Liver (tissue), 3 donors: ENCODE measurements at regions not wholly inside any gene's neighbourhood (a gene's known extent, or its start where the extent isn't known, plus 50 kb on each side); places are given as distances from the start of the nearest gene placed in this dataset.

Experiments
- CTCF ChIP-seq: fragments of 150-350 bp; IDR thresholded peaks from 2 replicates; pipeline ENCODE4 v1.5.1; 2017; ENCODE audit warnings: improper control_type of control experiment, low read depth, low read length; ENCODE audit not compliant: missing input control
- FOXA1 ChIP-seq: IDR thresholded peaks from 2 replicates; pipeline ENCODE4 v1.6.1; 2016; ENCODE audit warnings: antibody characterized with exemption
- GABPA ChIP-seq, 2 donors: IDR thresholded peaks in 1 of 2; conservative IDR thresholded peaks in 1 of 2; 2 replicates each; pipeline ENCODE4 v1.6.1; 2016; ENCODE audit warnings: antibody characterized with exemption in 2 of 2, mild to moderate bottlenecking in 1 of 2, moderate library complexity in 1 of 2
- JUND ChIP-seq, 2 donors: IDR thresholded peaks; 2 replicates each; pipeline ENCODE4 v1.6.1; 2016; ENCODE audit warnings: antibody characterized with exemption in 2 of 2
- MAX ChIP-seq: IDR thresholded peaks from 2 replicates; pipeline ENCODE4 v1.6.1; 2016; ENCODE audit warnings: antibody characterized with exemption
- NR2F2 ChIP-seq: IDR thresholded peaks from 2 replicates; pipeline ENCODE4 v1.6.1; 2016; ENCODE audit warnings: antibody characterized with exemption
- RAD21 ChIP-seq, 2 donors: IDR thresholded peaks; 2 replicates each; pipeline ENCODE4 v1.6.1; 2016; ENCODE audit warnings: antibody characterized with exemption in 2 of 2, mild to moderate bottlenecking in 2 of 2
- RXRA ChIP-seq, 2 donors: IDR thresholded peaks; 2 replicates each; pipeline ENCODE4 v1.6.1; 2017 to 2018; ENCODE audit warnings: antibody characterized with exemption in 2 of 2, mild to moderate bottlenecking in 1 of 2
- SP1 ChIP-seq: IDR thresholded peaks from 2 replicates; pipeline ENCODE4 v1.6.1; 2018; ENCODE audit warnings: antibody characterized with exemption, mild to moderate bottlenecking
- TAF1 ChIP-seq: conservative IDR thresholded peaks from 2 replicates; pipeline ENCODE4 v1.6.1; 2016; ENCODE audit warnings: antibody characterized with exemption, mild to moderate bottlenecking
- YY1 ChIP-seq: IDR thresholded peaks from 2 replicates; pipeline ENCODE4 v1.6.1; 2016; ENCODE audit warnings: antibody characterized with exemption, mild to moderate bottlenecking
- TF ChIP-seq, protein P1 (sequence below): IDR thresholded peaks from 2 replicates; pipeline ENCODE4 v1.6.1; 2016; ENCODE audit warnings: antibody characterized with exemption, mild to moderate bottlenecking
- donor health status: healthy.
- donor health status: healthy.

GRCh38 chr2:49298230-49298629 is 143.9 kb upstream of the FSHR start:
- TF ChIP-seq CTCF (no peak), TAF1 (no peak), GABPA (IDR thresholded peaks at IDR 0.05 in 1 of 2, conservative IDR thresholded peaks at IDR 0.05 in 1 of 2) (no peak), MAX (no peak), JUND (IDR thresholded peaks at IDR 0.05) (no peak), RAD21 (IDR thresholded peaks at IDR 0.05) (no peak), RXRA (IDR thresholded peaks at IDR 0.05) (no peak), NR2F2 (no peak), SP1 (no peak), YY1 (no peak), FOXA1 (no peak)
- TF ChIP-seq, protein P1, sequence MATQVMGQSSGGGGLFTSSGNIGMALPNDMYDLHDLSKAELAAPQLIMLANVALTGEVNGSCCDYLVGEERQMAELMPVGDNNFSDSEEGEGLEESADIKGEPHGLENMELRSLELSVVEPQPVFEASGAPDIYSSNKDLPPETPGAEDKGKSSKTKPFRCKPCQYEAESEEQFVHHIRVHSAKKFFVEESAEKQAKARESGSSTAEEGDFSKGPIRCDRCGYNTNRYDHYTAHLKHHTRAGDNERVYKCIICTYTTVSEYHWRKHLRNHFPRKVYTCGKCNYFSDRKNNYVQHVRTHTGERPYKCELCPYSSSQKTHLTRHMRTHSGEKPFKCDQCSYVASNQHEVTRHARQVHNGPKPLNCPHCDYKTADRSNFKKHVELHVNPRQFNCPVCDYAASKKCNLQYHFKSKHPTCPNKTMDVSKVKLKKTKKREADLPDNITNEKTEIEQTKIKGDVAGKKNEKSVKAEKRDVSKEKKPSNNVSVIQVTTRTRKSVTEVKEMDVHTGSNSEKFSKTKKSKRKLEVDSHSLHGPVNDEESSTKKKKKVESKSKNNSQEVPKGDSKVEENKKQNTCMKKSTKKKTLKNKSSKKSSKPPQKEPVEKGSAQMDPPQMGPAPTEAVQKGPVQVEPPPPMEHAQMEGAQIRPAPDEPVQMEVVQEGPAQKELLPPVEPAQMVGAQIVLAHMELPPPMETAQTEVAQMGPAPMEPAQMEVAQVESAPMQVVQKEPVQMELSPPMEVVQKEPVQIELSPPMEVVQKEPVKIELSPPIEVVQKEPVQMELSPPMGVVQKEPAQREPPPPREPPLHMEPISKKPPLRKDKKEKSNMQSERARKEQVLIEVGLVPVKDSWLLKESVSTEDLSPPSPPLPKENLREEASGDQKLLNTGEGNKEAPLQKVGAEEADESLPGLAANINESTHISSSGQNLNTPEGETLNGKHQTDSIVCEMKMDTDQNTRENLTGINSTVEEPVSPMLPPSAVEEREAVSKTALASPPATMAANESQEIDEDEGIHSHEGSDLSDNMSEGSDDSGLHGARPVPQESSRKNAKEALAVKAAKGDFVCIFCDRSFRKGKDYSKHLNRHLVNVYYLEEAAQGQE, result no peak
